IMR-90 (cell line): ENCODE measurements at regions not wholly inside any gene's neighbourhood (a gene's known extent, or its start where the extent isn't known, plus 50 kb on each side); places are given as distances from the start of the nearest gene placed in this dataset.

Source experiments
- ATAC-seq: fragments of 200-7000 bp; cut with Tn5 transposase; 2 replicates; pipeline ENCODE4 v1.9.1; 2020; ENCODE audit warnings: low read depth, mild to moderate bottlenecking, moderate library complexity
- BruUV-seq: library from RNA; stranded (reverse); fragments of 400-500 nt; replicated peaks from 2 replicates; lab custom pipeline; 2021; lab: Mats Ljungman, UMichigan
- CTCF ChIA-PET: fragments of 300-600 bp; formaldehyde crosslinking; extraction: SDS; loops from one replicate; lab custom pipeline; 2021; ENCODE audit warnings: antibody characterized with exemption; lab: Yijun Ruan, JAX
- POLR2A ChIA-PET: fragments of 300-600 bp; sonication (Branson Sonifier 250); formaldehyde crosslinking; loops from one replicate; lab custom pipeline; 2022; ENCODE audit warnings: antibody characterized with exemption; ENCODE audit not compliant: unreplicated experiment; lab: Charles Lee
- DNase-seq: peaks from one replicate; pipeline ENCODE4 v3.0.0; 2013
- H2AFZ ChIP-seq: replicated peaks from 2 replicates; pipeline ENCODE3; 2013; ENCODE audit warnings: low read length, mild to moderate bottlenecking; ENCODE audit not compliant: poor library complexity
- H2AK5ac ChIP-seq: 2 replicates; pipeline ENCODE4 v1.6.1; 2013; ENCODE audit warnings: low read depth, low read length, inconsistent platforms
- H2AK9ac ChIP-seq: replicated peaks from 2 replicates; pipeline ENCODE3; 2013; ENCODE audit warnings: mild to moderate bottlenecking, low read depth, low read length, moderate library complexity; ENCODE audit not compliant: poor library complexity
- H2BK120ac ChIP-seq: 2 replicates; pipeline ENCODE4 v1.6.1; 2013; ENCODE audit warnings: low read depth, low read length, inconsistent platforms
- H2BK15ac ChIP-seq: 3 replicates; pipeline ENCODE4 v1.6.1; 2013; ENCODE audit warnings: low read depth, low read length, inconsistent platforms
- H2BK20ac ChIP-seq: 2 replicates; pipeline ENCODE4 v1.6.1; 2013; ENCODE audit warnings: low read depth, mild to moderate bottlenecking, inconsistent platforms, low read length, moderate library complexity
- H2BK5ac ChIP-seq: 2 replicates; pipeline ENCODE4 v1.6.1; 2013; ENCODE audit warnings: mild to moderate bottlenecking, low read depth, low read length, inconsistent platforms; ENCODE audit not compliant: poor library complexity, severe bottlenecking
- H3K14ac ChIP-seq: replicated peaks from 2 replicates; pipeline ENCODE4 v1.6.1; 2013; ENCODE audit warnings: low read depth, low read length, inconsistent platforms
- H3K18ac ChIP-seq: 2 replicates; pipeline ENCODE4 v1.6.1; 2013; ENCODE audit warnings: low read depth, low read length, control low read depth
- H3K23ac ChIP-seq: 2 replicates; pipeline ENCODE4 v1.6.1; 2013; ENCODE audit warnings: low read depth, low read length, inconsistent platforms
- H3K27ac ChIP-seq: 2 replicates; pipeline ENCODE4 v1.5.1; 2013; ENCODE audit warnings: mild to moderate bottlenecking, control low read depth, low read length; ENCODE audit not compliant: insufficient read depth
- H3K27me3 ChIP-seq: 2 replicates; pipeline ENCODE4 v1.6.1; 2013; ENCODE audit warnings: low read length; ENCODE audit not compliant: control insufficient read depth, insufficient read depth
- H3K36me3 ChIP-seq: 2 replicates; pipeline ENCODE4 v1.6.1; 2013; ENCODE audit warnings: low read length, mixed read lengths; ENCODE audit not compliant: control insufficient read depth, insufficient read depth
- H3K4ac ChIP-seq: 2 replicates; pipeline ENCODE4 v1.6.1; 2013; ENCODE audit warnings: low read depth, low read length, inconsistent platforms
- H3K4me1 ChIP-seq: 2 replicates; pipeline ENCODE4 v1.6.1; 2013; ENCODE audit warnings: low read length, mixed read lengths; ENCODE audit not compliant: control insufficient read depth, insufficient read depth
- H3K4me2 ChIP-seq: 2 replicates; pipeline ENCODE4 v1.6.1; 2013; ENCODE audit warnings: low read depth, mild to moderate bottlenecking, control low read depth, low read length, moderate library complexity
- H3K4me3 ChIP-seq: 2 replicates; pipeline ENCODE4 v1.5.1; 2013; ENCODE audit warnings: low read depth, mild to moderate bottlenecking, control low read depth, low read length, moderate library complexity; ENCODE audit not compliant: insufficient read depth
- H3K56ac ChIP-seq: 2 replicates; pipeline ENCODE4 v1.6.1; 2013; ENCODE audit warnings: low read length, inconsistent platforms; ENCODE audit not compliant: insufficient read depth; ENCODE audit errors: extremely low read depth
- H3K79me1 ChIP-seq, 2 experiments: 2 replicates each; pipeline ENCODE4 v1.6.1; 2013; ENCODE audit warnings: low read length in 2 of 2, inconsistent platforms in 1 of 2, low read depth in 1 of 2
- H3K9ac ChIP-seq: 2 replicates; pipeline ENCODE4 v1.6.1; 2013; ENCODE audit warnings: low read depth, low read length, control low read depth
- H3K9me1 ChIP-seq: 2 replicates; pipeline ENCODE4 v1.6.1; 2013; ENCODE audit warnings: low read length, inconsistent platforms; ENCODE audit not compliant: insufficient read depth
- H3K9me3 ChIP-seq: 2 replicates; pipeline ENCODE4 v1.6.1; 2013; ENCODE audit warnings: low read length; ENCODE audit not compliant: control insufficient read depth, insufficient read depth
- H4K20me1 ChIP-seq: 2 replicates; pipeline ENCODE4 v1.6.1; 2013; ENCODE audit warnings: low read length, inconsistent platforms; ENCODE audit not compliant: insufficient read depth
- H4K5ac ChIP-seq: 2 replicates; pipeline ENCODE4 v1.6.1; 2013; ENCODE audit warnings: mild to moderate bottlenecking, low read depth, low read length, control low read depth
- H4K8ac ChIP-seq, 2 experiments: 2 replicates each; pipeline ENCODE4 v1.6.1; 2013; ENCODE audit warnings: low read depth in 2 of 2, low read length in 2 of 2, control low read depth in 1 of 2, inconsistent platforms in 1 of 2
- H4K91ac ChIP-seq: 2 replicates; pipeline ENCODE4 v1.6.1; 2013; ENCODE audit warnings: low read depth, low read length, inconsistent platforms; ENCODE audit not compliant: insufficient read depth
- BHLHE40 ChIP-seq: fragments of 150-350 bp; IDR thresholded peaks from 2 replicates; pipeline ENCODE4 v1.6.1; 2016; ENCODE audit warnings: mild to moderate bottlenecking, low read depth, low read length
- CEBPB ChIP-seq: IDR thresholded peaks from 2 replicates; pipeline ENCODE4 v1.6.1; 2012; ENCODE audit warnings: low read depth, low read length, improper control_type of control experiment
- CHD1 ChIP-seq: IDR thresholded peaks from 2 replicates; pipeline ENCODE4 v1.6.1; 2012; ENCODE audit warnings: low read depth, low read length, improper control_type of control experiment
- CTCF ChIP-seq: conservative IDR thresholded peaks from 2 replicates; pipeline ENCODE4 v1.5.1; 2012; ENCODE audit warnings: mild to moderate bottlenecking, low read depth, low read length, improper control_type of control experiment
- ELK1 ChIP-seq: fragments of 150-350 bp; IDR thresholded peaks from 2 replicates; pipeline ENCODE4 v1.6.1; 2016; ENCODE audit warnings: low read depth, mild to moderate bottlenecking, low read length, moderate library complexity, borderline replicate concordance
- FOS ChIP-seq: fragments of 150-350 bp; IDR thresholded peaks from 2 replicates; pipeline ENCODE4 v1.6.1; 2016; ENCODE audit warnings: low read depth, low read length
- MAFK ChIP-seq: IDR thresholded peaks from 2 replicates; pipeline ENCODE4 v1.6.1; 2012; ENCODE audit warnings: low read depth, low read length, improper control_type of control experiment
- MAZ ChIP-seq: IDR thresholded peaks from 2 replicates; pipeline ENCODE4 v1.6.1; 2012; ENCODE audit warnings: low read depth, mild to moderate bottlenecking, low read length, improper control_type of control experiment, moderate library complexity, borderline replicate concordance
- MXI1 ChIP-seq: IDR thresholded peaks from 2 replicates; pipeline ENCODE4 v1.6.1; 2012; ENCODE audit warnings: low read depth, mild to moderate bottlenecking, low read length, moderate library complexity, borderline replicate concordance
- NFE2L2 ChIP-seq: fragments of 150-350 bp; IDR thresholded peaks from 2 replicates; pipeline ENCODE4 v1.6.1; 2016; ENCODE audit warnings: low read depth, mild to moderate bottlenecking, low read length
- POLR2A ChIP-seq: IDR thresholded peaks from 2 replicates; pipeline ENCODE4 v1.6.1; 2012; ENCODE audit warnings: mild to moderate bottlenecking, low read depth, low read length
- RAD21 ChIP-seq: IDR thresholded peaks from 2 replicates; pipeline ENCODE4 v1.6.1; 2012; ENCODE audit warnings: low read length, improper control_type of control experiment
- RCOR1 ChIP-seq: IDR thresholded peaks from 2 replicates; pipeline ENCODE4 v1.6.1; 2012; ENCODE audit warnings: mild to moderate bottlenecking, low read length, improper control_type of control experiment; ENCODE audit not compliant: insufficient replicate concordance
- RFX5 ChIP-seq: IDR thresholded peaks from 2 replicates; pipeline ENCODE4 v1.8.0; 2012; ENCODE audit warnings: low read depth, mild to moderate bottlenecking, low read length, moderate library complexity
- SMC3 ChIP-seq: fragments of 150-350 bp; IDR thresholded peaks from 2 replicates; pipeline ENCODE4 v1.6.1; 2016; ENCODE audit warnings: low read depth, mild to moderate bottlenecking, antibody characterized with exemption, low read length, moderate library complexity
- USF2 ChIP-seq: fragments of 150-350 bp; IDR thresholded peaks from 2 replicates; pipeline ENCODE4 v1.6.1; 2017; ENCODE audit warnings: mild to moderate bottlenecking, antibody characterized with exemption, low read length, low read depth
- WGBS, 2 experiments: methylation state at CpG; one replicate each; pipeline versions ENCODE4 v1.1.5 to v1.1.7; 2013; ENCODE audit warnings: missing lambda C conversion rate in 2 of 2; ENCODE audit not compliant: insufficient read length in 1 of 2; ENCODE audit errors: extremely low coverage in 2 of 2; 5-methylcytosine and 5-hydroxymethylcytosine counted together
- dilution Hi-C: fragments of 300-500 bp; cut with HindIII; formaldehyde crosslinking; loops from one replicate; pipeline ENCODE4 v1.14.3; 2018; ENCODE audit warnings: low sequenced_read_pairs; ENCODE audit not compliant: unreplicated experiment
- in situ Hi-C: fragments of 300-500 bp; cut with MboI; formaldehyde crosslinking; loops from 3 replicates; pipeline ENCODE4 v1.14.3; 2019; ENCODE audit warnings: low sequenced_read_pairs, inconsistent platforms, mixed read lengths
- intact Hi-C: fragments of 100-400 bp; cut with micrococcal nuclease; formaldehyde crosslinking; loops from 2 replicates; pipeline ENCODE4 v1.10.0; 2022

GRCh38 chr9:19698960-19699359 is 89.9 kb downstream of the SLC24A2 start:
- in situ Hi-C loops (no loop called here), intact Hi-C loops (no loop called here), dilution Hi-C loops (no loop called here)
- no peak overlapping the region for H2BK120ac ChIP-seq
- H4K5ac ChIP-seq: no peak overlapping the region
- H3K4me3 ChIP-seq: no peak overlapping the region
- no peaks in the 10 kb centered on the region for H3K36me3 ChIP-seq
- no peak overlapping the region for H3K4ac ChIP-seq
- no peak overlapping the region for H2AK5ac ChIP-seq
- no peak overlapping the region for H3K23ac ChIP-seq
- no peak overlapping the region for H3K9ac ChIP-seq
- ChIA-PET CTCF (no interaction called here), POLR2A (no interaction called here)
- WGBS, 2 experiments: 0% methylated on average over 1 of the region's 3 CpGs; no CpG with 5 or more reads in 1 of the 2 experiments
- no peak overlapping the region for H4K91ac ChIP-seq
- no peaks in the 10 kb centered on the region for H3K27me3 ChIP-seq
- no peak overlapping the region for H4K8ac ChIP-seq
- DNase-seq: no peak
- no peak for TF ChIP-seq MAFK
- no peak for TF ChIP-seq CTCF
- no peak for TF ChIP-seq FOS
- no peak for TF ChIP-seq CHD1
- no peak for TF ChIP-seq CEBPB
- TF ChIP-seq SMC3: no peak
- no peak for TF ChIP-seq ELK1
- no peak for TF ChIP-seq BHLHE40
- no peak for TF ChIP-seq MAZ
- TF ChIP-seq MXI1: no peak
- TF ChIP-seq USF2: no peak
- no peak for TF ChIP-seq POLR2A
- no peak for TF ChIP-seq RAD21
- no peak for TF ChIP-seq RFX5
- TF ChIP-seq NFE2L2: no peak
- no peak for TF ChIP-seq RCOR1
- no peaks in the 10 kb centered on the region for H3K79me1 ChIP-seq
- H3K4me1 ChIP-seq: no peaks in the 10 kb centered on the region
- no peak overlapping the region for H3K56ac ChIP-seq
- H3K18ac ChIP-seq: no peak overlapping the region
- no peaks in the 10 kb centered on the region for H3K9me3 ChIP-seq
- H4K20me1 ChIP-seq: no peaks in the 10 kb centered on the region
- no peaks in the 10 kb centered on the region for H3K9me1 ChIP-seq
- no peak overlapping the region for H2AK9ac ChIP-seq
- no peak overlapping the region for H3K4me2 ChIP-seq
- no peak overlapping the region for H3K14ac ChIP-seq
- H3K27ac ChIP-seq: no peak overlapping the region
- no peak overlapping the region for H2BK15ac ChIP-seq
- no peak overlapping the region for H2BK5ac ChIP-seq
- no peak for ATAC-seq
- BruUV-seq: no TSS peak
- no peak overlapping the region for H2BK20ac ChIP-seq
- no peak overlapping the region for H2AFZ ChIP-seq
